Ovary (tissue), 7 donors: ENCODE measurements at regions not wholly inside any gene's neighbourhood (a gene's known extent, or its start where the extent isn't known, plus 50 kb on each side); places are given as distances from the start of the nearest gene placed in this dataset.

Experiments used
- DNase-seq, 5 donors: peaks; one replicate each; pipeline ENCODE4 v3.0.0-alpha.2; 2019 to 2020
- H3K27ac ChIP-seq, 2 donors: fragments of 200-600 bp; one replicate each; pipeline versions ENCODE4 v1.5.1 to v1.8.0; 2019 to 2022
- H3K27me3 ChIP-seq: fragments of 200-600 bp; one replicate; pipeline ENCODE4 v1.8.0; 2022
- H3K36me3 ChIP-seq: fragments of 200-600 bp; sonication (generic); one replicate; pipeline ENCODE4 v1.5.1; 2019
- H3K4me1 ChIP-seq: one replicate; pipeline ENCODE4 v1.8.1; 2013; ENCODE audit warnings: mild to moderate bottlenecking, moderate library complexity; ENCODE audit not compliant: insufficient read depth
- H3K4me3 ChIP-seq: fragments of 200-600 bp; sonication (generic); one replicate; pipeline ENCODE4 v1.5.1; 2017
- H3K9me3 ChIP-seq, 2 donors: fragments of 200-600 bp in 1 of 2; sonication (generic) in 1 of 2; one replicate each; pipeline versions ENCODE4 v1.5.1 to v1.8.1; 2013 to 2019; ENCODE audit warnings: mild to moderate bottlenecking in 1 of 2, moderate library complexity in 1 of 2
- EP300 ChIP-seq: sonication (generic); formaldehyde crosslinking; IDR thresholded peaks from one replicate; pipeline ENCODE4 v1.6.1; 2017; ENCODE audit warnings: antibody characterized with exemption
- POLR2A ChIP-seq: fragments of 450-650 bp; IDR thresholded peaks from one replicate; pipeline ENCODE4 v1.6.1; 2017; ENCODE audit warnings: antibody characterized with exemption, mild to moderate bottlenecking, moderate library complexity
- WGBS, 3 donors: extraction: QIAGEN DNeasy Blood & Tissue Kit in 1 of 3; methylation state at CpG; one replicate each; pipeline versions ENCODE4 v1.1.5 to v1.1.7; 2013 to 2017; 5-methylcytosine and 5-hydroxymethylcytosine counted together
- intact Hi-C, 4 donors: fragments of 100-400 bp; cut with DNase I; formaldehyde crosslinking; loops; one replicate each; pipeline versions ENCODE4 v1.11.0 to v1.15.1; 2022 to 2023
- TF ChIP-seq, protein P1 (sequence below), 3 donors: fragments of 450-650 bp in 2 of 3; fragments of 200-600 bp in 1 of 3; IDR thresholded peaks; one replicate each; pipeline versions ENCODE4 v1.5.1 to v1.8.0; 2016 to 2022; ENCODE audit warnings: antibody characterized with exemption in 3 of 3, mild to moderate bottlenecking in 1 of 3
- donor health status: DM: no; HTN: no; CAD: no; lungs with moderate emphysema.
- donor health status: DM: no; HTN: no; CAD: no.
- donor health status: Bipolar disorder and iron deficiency.
- donor health status: DM: no; HTN: no; CAD: no.
- donor health status: DM: yes; HTN: yes; CAD: no.

DNA sequence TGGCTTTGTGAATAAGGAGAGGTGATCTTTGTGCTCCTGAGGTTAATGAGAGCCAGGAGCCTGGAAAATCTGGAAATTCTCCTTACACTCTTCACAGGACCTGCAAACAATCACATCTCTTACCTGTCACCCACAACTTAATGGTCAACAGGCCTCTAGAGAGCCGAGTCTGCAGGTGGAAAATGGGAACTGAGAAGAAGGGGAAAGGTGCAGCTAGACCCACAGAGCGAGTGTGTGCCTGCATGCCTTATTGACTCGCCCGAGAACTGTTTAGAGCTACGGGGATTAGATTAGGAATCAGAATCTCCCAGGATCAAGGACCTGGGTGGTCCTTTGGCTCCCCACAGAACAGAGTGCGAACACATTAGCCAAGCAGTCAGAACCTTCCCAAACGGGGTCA is 329.6 kb downstream of the PTEN start:
- no peak overlapping the region for H3K27ac ChIP-seq
- no peak for DNase-seq
- intact Hi-C loops = no loop called here
- no peaks in the 10 kb centered on the region for H3K36me3 ChIP-seq
- WGBS, 3 donors = 91 to 92% (median 91%) methylated on average over 7 of the region's 7 CpGs
- no peaks in the 10 kb centered on the region for H3K27me3 ChIP-seq
- no peaks in the 10 kb centered on the region for H3K4me1 ChIP-seq
- H3K4me3 ChIP-seq = no peak overlapping the region
- no peaks in the 10 kb centered on the region for H3K9me3 ChIP-seq
- TF ChIP-seq POLR2A (no peak), EP300 (no peak)
- TF ChIP-seq, protein P1, sequence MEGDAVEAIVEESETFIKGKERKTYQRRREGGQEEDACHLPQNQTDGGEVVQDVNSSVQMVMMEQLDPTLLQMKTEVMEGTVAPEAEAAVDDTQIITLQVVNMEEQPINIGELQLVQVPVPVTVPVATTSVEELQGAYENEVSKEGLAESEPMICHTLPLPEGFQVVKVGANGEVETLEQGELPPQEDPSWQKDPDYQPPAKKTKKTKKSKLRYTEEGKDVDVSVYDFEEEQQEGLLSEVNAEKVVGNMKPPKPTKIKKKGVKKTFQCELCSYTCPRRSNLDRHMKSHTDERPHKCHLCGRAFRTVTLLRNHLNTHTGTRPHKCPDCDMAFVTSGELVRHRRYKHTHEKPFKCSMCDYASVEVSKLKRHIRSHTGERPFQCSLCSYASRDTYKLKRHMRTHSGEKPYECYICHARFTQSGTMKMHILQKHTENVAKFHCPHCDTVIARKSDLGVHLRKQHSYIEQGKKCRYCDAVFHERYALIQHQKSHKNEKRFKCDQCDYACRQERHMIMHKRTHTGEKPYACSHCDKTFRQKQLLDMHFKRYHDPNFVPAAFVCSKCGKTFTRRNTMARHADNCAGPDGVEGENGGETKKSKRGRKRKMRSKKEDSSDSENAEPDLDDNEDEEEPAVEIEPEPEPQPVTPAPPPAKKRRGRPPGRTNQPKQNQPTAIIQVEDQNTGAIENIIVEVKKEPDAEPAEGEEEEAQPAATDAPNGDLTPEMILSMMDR (IDR thresholded peaks at IDR 0.05) = no peak

DNA sequence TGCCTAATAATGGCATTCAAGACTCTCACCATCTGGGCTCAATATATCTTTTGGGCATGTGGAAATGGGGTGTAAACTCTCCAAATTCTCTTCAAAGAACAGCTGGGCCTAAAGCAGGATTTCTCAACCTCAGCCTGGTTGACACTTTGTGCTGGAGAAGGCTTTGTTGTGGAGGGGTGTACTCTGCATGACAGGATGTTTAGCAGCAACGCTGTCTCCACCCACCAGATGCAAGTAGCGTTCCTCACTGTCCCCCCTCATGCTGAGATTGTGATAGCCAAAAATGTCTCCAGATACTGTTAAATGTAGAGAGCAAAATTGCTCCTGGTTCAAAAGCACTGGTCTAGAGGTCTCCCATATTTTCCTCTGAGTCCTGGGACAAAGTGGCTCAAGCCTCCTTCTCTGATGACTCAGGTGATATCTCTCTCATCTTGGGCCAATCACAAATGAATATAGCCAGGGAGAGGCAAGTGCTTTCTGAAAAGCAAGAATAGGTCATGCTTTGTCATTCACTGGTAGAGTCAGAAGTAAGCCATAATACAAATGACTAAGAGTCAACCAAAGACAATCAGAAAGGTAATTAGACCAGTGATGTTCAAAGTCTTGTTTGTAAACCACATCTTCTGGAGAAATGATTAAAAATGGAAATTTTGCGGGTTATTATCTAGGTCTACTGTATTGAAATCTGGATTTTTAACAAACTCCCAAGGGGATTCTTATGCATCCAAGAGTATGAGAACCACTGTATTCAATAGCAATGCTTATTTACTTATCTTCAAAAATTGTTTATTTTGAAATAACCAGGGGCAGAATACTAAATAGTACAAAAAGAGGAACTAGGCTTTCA is 330.8 kb downstream of the PTEN start:
- no peak for DNase-seq
- Histone ChIP-seq H3K36me3 (no peaks in the 10 kb centered on the region), H3K9me3 (no peaks in the 10 kb centered on the region), H3K4me3 (no peak overlapping the region), H3K27ac (no peak overlapping the region), H3K4me1 (no peaks in the 10 kb centered on the region), H3K27me3 (no peaks in the 10 kb centered on the region)
- intact Hi-C loops = no loop called here
- 64 to 81% (median 73%) methylated on average over 3 of the region's 3 CpGs for WGBS, 3 donors
- TF ChIP-seq, protein P1 (IDR thresholded peaks at IDR 0.05) = no peak
- TF ChIP-seq POLR2A (no peak), EP300 (no peak)

DNA sequence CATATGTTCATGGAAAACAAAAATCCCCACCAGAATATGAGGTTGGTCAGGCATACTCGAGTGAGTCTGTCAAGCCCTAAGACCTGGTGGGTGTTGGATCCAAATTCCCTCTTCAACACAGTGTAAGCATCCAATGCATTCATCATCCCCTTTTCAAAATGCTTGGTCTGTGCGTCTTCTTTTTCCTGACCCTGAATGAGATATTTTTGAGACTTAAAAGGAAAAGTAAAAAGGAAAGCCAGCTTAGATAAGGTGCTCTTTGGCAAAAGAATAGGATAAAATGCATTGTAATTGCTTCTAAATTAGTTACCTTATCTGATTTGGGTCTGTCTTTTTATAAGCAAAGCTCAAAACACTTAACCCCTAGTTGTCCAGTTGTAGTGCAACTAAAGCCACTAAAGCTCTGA is 331.5 kb downstream of the PTEN start:
- no peak for DNase-seq
- no peaks in the 10 kb centered on the region for H3K27me3 ChIP-seq
- intact Hi-C loops = no loop called here
- no peak for TF ChIP-seq POLR2A
- TF ChIP-seq EP300 = no peak
- TF ChIP-seq, protein P1 (IDR thresholded peaks at IDR 0.05) = no peak
- no peaks in the 10 kb centered on the region for H3K9me3 ChIP-seq
- no peaks in the 10 kb centered on the region for H3K4me1 ChIP-seq
- no peak overlapping the region for H3K27ac ChIP-seq
- WGBS, 3 donors = 3 to 9% (median 6%) methylated on average over 2 of the region's 2 CpGs
- no peak overlapping the region for H3K4me3 ChIP-seq
- H3K36me3 ChIP-seq = no peaks in the 10 kb centered on the region

DNA sequence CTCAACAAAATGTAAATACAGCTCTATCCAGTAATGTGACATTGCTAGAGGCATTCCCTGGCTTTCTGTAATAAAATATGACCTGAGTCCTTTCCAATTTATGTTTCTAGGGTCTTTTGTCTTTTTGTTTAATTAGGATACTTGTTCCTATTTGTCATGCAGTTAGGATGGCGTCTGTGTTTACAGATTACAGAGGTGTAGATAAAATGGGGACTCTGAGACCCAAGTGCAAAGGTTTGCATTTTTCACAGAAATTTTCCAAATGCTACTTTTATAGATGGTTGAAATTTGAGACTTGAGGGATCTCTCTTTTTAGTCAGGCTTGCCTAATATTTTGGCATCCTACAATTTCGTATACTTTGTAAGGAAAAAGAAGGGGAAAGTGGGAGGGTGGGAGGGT is 332.4 kb downstream of the PTEN start:
- Histone ChIP-seq H3K36me3 (no peaks in the 10 kb centered on the region), H3K4me3 (no peak overlapping the region), H3K27ac (no peak overlapping the region), H3K9me3 (no peaks in the 10 kb centered on the region), H3K27me3 (no peaks in the 10 kb centered on the region), H3K4me1 (no peaks in the 10 kb centered on the region)
- DNase-seq = no peak
- WGBS, 3 donors = 18 to 23% (median 20%) methylated on average over 2 of the region's 2 CpGs
- no peak for TF ChIP-seq POLR2A
- TF ChIP-seq, protein P1 (IDR thresholded peaks at IDR 0.05) = no peak
- no peak for TF ChIP-seq EP300
- intact Hi-C loops = no loop called here
